NT2/D1 (cell line): ENCODE measurements at regions not wholly inside any gene's neighbourhood (a gene's known extent, or its start where the extent isn't known, plus 50 kb on each side); places are given as distances from the start of the nearest gene placed in this dataset.

Experiments
- DNase-seq: peaks from one replicate; pipeline ENCODE4 v3.0.0-alpha.2; 2011; ENCODE audit warnings: low read depth, low spot score
- H3K27me3 ChIP-seq: 2 replicates; pipeline ENCODE4 v1.6.0; 2011; ENCODE audit warnings: mild to moderate bottlenecking; ENCODE audit not compliant: insufficient read length, insufficient read depth
- H3K36me3 ChIP-seq: 2 replicates; pipeline ENCODE4 v1.6.1; 2011; ENCODE audit warnings: mild to moderate bottlenecking, low read length, mixed read lengths; ENCODE audit not compliant: insufficient read depth, insufficient read length
- H3K4me1 ChIP-seq: 2 replicates; pipeline ENCODE4 v1.5.1; 2011; ENCODE audit not compliant: insufficient read depth, insufficient read length
- H3K4me3 ChIP-seq: 2 replicates; pipeline ENCODE4 v1.5.1; 2011; ENCODE audit warnings: low read depth; ENCODE audit not compliant: insufficient read length
- H3K9ac ChIP-seq: 2 replicates; pipeline ENCODE4 v1.6.0; 2011; ENCODE audit warnings: low read depth; ENCODE audit not compliant: insufficient read length
- H3K9me3 ChIP-seq: 2 replicates; pipeline ENCODE4 v1.5.1; 2011; ENCODE audit warnings: mild to moderate bottlenecking, low read length; ENCODE audit not compliant: insufficient read depth
- SUZ12 ChIP-seq: IDR thresholded peaks from 2 replicates; pipeline ENCODE4 v1.6.1; 2011; ENCODE audit not compliant: insufficient read length, insufficient read depth; ENCODE audit errors: extremely low read depth
- YY1 ChIP-seq: IDR thresholded peaks from 2 replicates; pipeline ENCODE4 v1.6.1; 2011; ENCODE audit not compliant: insufficient read length, insufficient read depth
- ZNF274 ChIP-seq: IDR thresholded peaks from 2 replicates; pipeline ENCODE4 v1.6.1; 2011; ENCODE audit warnings: mild to moderate bottlenecking, low read depth, low read length

DNA sequence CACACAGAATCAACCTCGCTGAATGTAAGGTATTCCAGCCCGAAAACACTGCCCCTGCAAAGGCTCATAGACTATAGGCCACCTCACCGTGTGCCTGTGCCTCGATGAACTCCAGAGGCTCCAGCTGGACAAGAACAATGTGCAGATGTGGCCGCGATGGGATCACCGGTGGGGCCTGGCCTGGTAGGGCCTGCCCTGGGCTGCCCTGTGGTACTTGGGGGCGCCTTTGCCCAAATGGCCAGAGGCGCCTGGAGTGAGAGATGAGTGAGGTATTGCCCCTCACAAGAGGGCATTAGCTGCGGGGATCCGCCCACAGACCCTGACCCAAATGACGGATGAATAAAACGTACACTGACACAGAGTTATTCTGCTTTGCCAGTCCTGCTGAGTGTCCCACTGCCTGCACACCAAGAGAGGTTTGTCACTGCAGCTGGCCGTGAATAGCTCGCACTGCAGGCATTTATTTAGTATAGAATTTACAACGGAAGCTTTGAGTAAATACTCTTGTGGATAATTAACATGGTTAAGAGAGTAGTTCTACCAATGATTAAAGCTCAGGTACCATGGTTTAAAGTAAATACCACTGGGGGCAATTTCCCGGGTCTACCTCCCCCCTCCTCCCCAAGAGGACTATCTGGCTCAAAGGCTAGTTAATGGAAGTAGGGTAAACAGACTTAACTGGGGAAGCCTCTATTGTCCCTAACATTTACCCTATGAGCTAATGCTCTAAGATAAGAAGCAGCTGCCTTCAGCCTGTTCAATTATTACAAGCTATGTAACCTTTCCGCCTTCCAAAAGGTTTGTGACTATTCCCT lies 101.1 kb upstream of the IGLL5 start:
- H3K9ac ChIP-seq: no peak overlapping the region
- no peak for DNase-seq

GRCh38 chr22:22787151-22787550 lies 100.5 kb upstream of the IGLL5 start:
- Histone ChIP-seq H3K9ac (no peak overlapping the region), H3K4me3 (no peak overlapping the region), H3K9me3 (no peaks in the 10 kb centered on the region), H3K4me1 (no peaks in the 10 kb centered on the region), H3K36me3 (no peaks in the 10 kb centered on the region), H3K27me3 (peaks cover 99% of the 10 kb centered on the region)
- no peak for DNase-seq
- TF ChIP-seq SUZ12: no peak
- TF ChIP-seq ZNF274: no peak
- no peak for TF ChIP-seq YY1

More for the DNA sequence above, 101.1 kb upstream of the IGLL5 start:
- H3K4me1 ChIP-seq: no peaks in the 10 kb centered on the region
- peaks cover 99% of the 10 kb centered on the region for H3K27me3 ChIP-seq
- H3K36me3 ChIP-seq: no peaks in the 10 kb centered on the region
- H3K4me3 ChIP-seq: no peak overlapping the region
- H3K9me3 ChIP-seq: no peaks in the 10 kb centered on the region
- TF ChIP-seq SUZ12 (no peak), YY1 (no peak), ZNF274 (no peak)

- Histone ChIP-seq H3K9me3 (no peaks in the 10 kb centered on the region), H3K9ac (no peak overlapping the region), H3K4me1 (no peaks in the 10 kb centered on the region), H3K36me3 (no peaks in the 10 kb centered on the region), H3K27me3 (peaks cover 99% of the 10 kb centered on the region), H3K4me3 (no peak overlapping the region)
- peak; percentile 22 for DNase-seq
- TF ChIP-seq ZNF274 (no peak), SUZ12 (no peak), YY1 (no peak)
Observed at GRCh38 chr22:22787786-22788459, 99.7 kb upstream of the IGLL5 start.

DNA sequence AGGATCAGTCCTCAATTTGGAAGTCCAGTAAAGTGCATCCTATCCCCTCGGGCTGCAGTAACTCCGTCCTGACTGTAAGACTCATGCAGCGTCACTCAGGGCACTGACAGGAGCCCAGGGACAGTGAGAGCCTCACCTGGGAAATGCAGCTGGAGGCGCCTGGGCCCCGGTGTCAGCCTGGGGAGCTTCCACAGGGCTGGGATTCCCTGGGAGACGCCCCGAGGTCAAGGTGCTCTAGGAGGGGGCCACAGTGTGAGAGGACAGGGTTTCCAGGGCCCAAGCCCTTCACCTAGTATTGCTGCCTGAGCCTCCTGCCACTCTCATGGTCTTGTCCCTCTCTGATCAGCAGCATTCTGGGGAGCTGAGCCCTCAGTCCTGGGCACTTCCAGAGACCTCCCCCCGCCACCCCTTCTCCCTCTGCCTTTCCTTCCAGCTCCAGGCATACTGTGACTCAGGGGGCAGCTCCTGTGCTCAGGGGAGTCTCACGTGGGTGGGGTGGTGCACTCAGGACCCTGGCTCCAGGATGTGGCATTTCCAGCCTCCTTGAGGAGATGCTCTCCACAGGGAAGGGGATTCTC lies 99.1 kb upstream of the IGLL5 start:
- no peak for TF ChIP-seq SUZ12
- TF ChIP-seq YY1: no peak
- no peak for TF ChIP-seq ZNF274
- H3K36me3 ChIP-seq: no peaks in the 10 kb centered on the region
- no peak for DNase-seq
- no peak overlapping the region for H3K9ac ChIP-seq
- H3K4me1 ChIP-seq: no peaks in the 10 kb centered on the region
- no peak overlapping the region for H3K4me3 ChIP-seq
- H3K9me3 ChIP-seq: no peaks in the 10 kb centered on the region
- peaks cover 97% of the 10 kb centered on the region for H3K27me3 ChIP-seq

- Histone ChIP-seq H3K27me3 (peaks cover 97% of the 10 kb centered on the region), H3K4me1 (no peaks in the 10 kb centered on the region), H3K4me3 (no peak overlapping the region), H3K36me3 (no peaks in the 10 kb centered on the region), H3K9ac (no peak overlapping the region), H3K9me3 (no peaks in the 10 kb centered on the region)
- TF ChIP-seq SUZ12: no peak
- TF ChIP-seq ZNF274: no peak
- no peak for TF ChIP-seq YY1
- DNase-seq: no peak
Observed at GRCh38 chr22:22789233-22789921, 98.2 kb upstream of the IGLL5 start.

- no peaks in the 10 kb centered on the region for H3K4me1 ChIP-seq
- no peaks in the 10 kb centered on the region for H3K9me3 ChIP-seq
- no peaks in the 10 kb centered on the region for H3K36me3 ChIP-seq
- no peak overlapping the region for H3K4me3 ChIP-seq
- no peak for TF ChIP-seq YY1
- TF ChIP-seq ZNF274: no peak
- no peak for TF ChIP-seq SUZ12
- H3K9ac ChIP-seq: no peak overlapping the region
- DNase-seq: no peak
- H3K27me3 ChIP-seq: peaks cover 97% of the 10 kb centered on the region
Observed at GRCh38 chr22:22789922-22790845, 97.4 kb upstream of the IGLL5 start.
